C4-2B (cell line): ENCODE measurements at regions not wholly inside any gene's neighbourhood (a gene's known extent, or its start where the extent isn't known, plus 50 kb on each side); places are given as distances from the start of the nearest gene placed in this dataset.

Experiments
- CTCF ChIP-seq: fragments of 450-650 bp; conservative IDR thresholded peaks from 2 replicates; pipeline ENCODE4 v1.5.1; 2017; ENCODE audit warnings: mild to moderate bottlenecking
- ZFX ChIP-seq: fragments of 450-650 bp; IDR thresholded peaks from 2 replicates; pipeline ENCODE4 v1.6.1; 2017

- TF ChIP-seq CTCF, result no peak
- TF ChIP-seq ZFX, result no peak
Measured at GRCh38 chr14:23814527-23815256, 138.9 kb upstream of the DHRS4 start.
